ENCODE measurements at regions not wholly inside any gene's neighbourhood (a gene's known extent, or its start where the extent isn't known, plus 50 kb on each side); places are given as distances from the start of the nearest gene placed in this dataset.

GRCh38 chr13:65914716-65915115 is 1315.4 kb downstream of the PCDH9 start:
- TF ChIP-seq CTCF (IDR thresholded peaks at IDR 0.05) = no peak
- Histone ChIP-seq H3K27ac (no peak overlapping the region), H3K9me3 (no peaks in the 10 kb centered on the region), H3K27me3 (no peaks in the 10 kb centered on the region), H3K36me3 (no peaks in the 10 kb centered on the region), H3K4me1 (peaks cover 0 to 4% of the 10 kb centered on the region in 2 donors), H3K4me3 (no peak overlapping the region)
- DNase-seq (ENCODE audit: low spot score) = no peak

GRCh38 chr13:65913173-65913572 is 1317.0 kb downstream of the PCDH9 start:
- TF ChIP-seq CTCF (IDR thresholded peaks at IDR 0.05) = no peak
- Histone ChIP-seq H3K4me1 (peaks cover 0 to 4% of the 10 kb centered on the region in 2 donors), H3K4me3 (no peak overlapping the region), H3K27ac (peak overlapping the region in 1 of 2 donors; percentile 62), H3K27me3 (no peaks in the 10 kb centered on the region), H3K9me3 (peaks cover 0 to 3% of the 10 kb centered on the region in 2 donors), H3K36me3 (no peaks in the 10 kb centered on the region)
- no peak for DNase-seq (ENCODE audit: low spot score)

GRCh38 chr13:65912516-65912915 is 1317.6 kb downstream of the PCDH9 start:
- no peak overlapping the region for H3K4me3 ChIP-seq
- H3K36me3 ChIP-seq = no peaks in the 10 kb centered on the region
- no peaks in the 10 kb centered on the region for H3K27me3 ChIP-seq
- no peak for DNase-seq (ENCODE audit: low spot score)
- TF ChIP-seq CTCF (IDR thresholded peaks at IDR 0.05) = no peak
- peaks cover 0 to 8% of the 10 kb centered on the region in 2 donors for H3K9me3 ChIP-seq
- H3K27ac ChIP-seq = peak overlapping the region in 1 of 2 donors; percentile 62
- H3K4me1 ChIP-seq = peaks cover 0 to 4% of the 10 kb centered on the region in 2 donors

GRCh38 chr13:65911546-65912193 is 1318.5 kb downstream of the PCDH9 start:
- H3K27me3 ChIP-seq = no peaks in the 10 kb centered on the region
- no peak for TF ChIP-seq CTCF (IDR thresholded peaks at IDR 0.05)
- H3K4me1 ChIP-seq = peaks cover 0 to 4% of the 10 kb centered on the region in 2 donors
- H3K4me3 ChIP-seq = no peak overlapping the region
- peak overlapping the region in 1 of 2 donors; percentile 62 for H3K27ac ChIP-seq
- peaks cover 0 to 8% of the 10 kb centered on the region in 2 donors for H3K9me3 ChIP-seq
- no peak for DNase-seq (ENCODE audit: low spot score)
- H3K36me3 ChIP-seq = no peaks in the 10 kb centered on the region

- TF ChIP-seq CTCF (IDR thresholded peaks at IDR 0.05) = no peak
- no peak for DNase-seq (ENCODE audit: low spot score)
- H3K27me3 ChIP-seq = no peaks in the 10 kb centered on the region
- H3K36me3 ChIP-seq = no peaks in the 10 kb centered on the region
- no peak overlapping the region for H3K27ac ChIP-seq
- no peak overlapping the region for H3K4me3 ChIP-seq
- H3K4me1 ChIP-seq = peaks cover 0 to 4% of the 10 kb centered on the region in 2 donors
- H3K9me3 ChIP-seq = peaks cover 0 to 8% of the 10 kb centered on the region in 2 donors
These were observed 1320.6 kb downstream of the PCDH9 start for GRCh38 chr13:65909501-65909900.
